WTC11 (cell line): ENCODE measurements at regions not wholly inside any gene's neighbourhood (a gene's known extent, or its start where the extent isn't known, plus 50 kb on each side); places are given as distances from the start of the nearest gene placed in this dataset.

Experiments
- ATAC-seq: fragments of 200-7000 bp; cut with Tn5 transposase; 2 replicates; pipeline ENCODE4 v1.10.0; 2021; ENCODE audit warnings: mild to moderate bottlenecking, moderate library complexity
- CTCF ChIA-PET: fragments of 300-600 bp; sonication (Branson Sonifier 250); formaldehyde crosslinking; loops from one replicate; lab custom pipeline; 2021; ENCODE audit warnings: antibody characterized with exemption; lab: Charles Lee
- POLR2A ChIA-PET: fragments of 350-600 bp; sonication (Branson Sonifier 250); formaldehyde crosslinking; loops from one replicate; lab custom pipeline; 2021; ENCODE audit warnings: antibody characterized with exemption; lab: Charles Lee
- DNase-seq: peaks from one replicate; pipeline ENCODE4 v3.0.0; 2021; ENCODE audit warnings: low spot score
- H3K27ac Mint-ChIP-seq: 2 replicates; pipeline ENCODE4 v1.8.0; 2021; ENCODE audit warnings: mixed read lengths
- H3K27me3 Mint-ChIP-seq: 2 replicates; pipeline ENCODE4 v1.8.0; 2021; ENCODE audit warnings: low read depth, mild to moderate bottlenecking, moderate library complexity, mixed read lengths
- H3K36me3 Mint-ChIP-seq: 2 replicates; pipeline ENCODE4 v1.8.0; 2021; ENCODE audit warnings: mixed read lengths
- H3K4me1 Mint-ChIP-seq: 2 replicates; pipeline ENCODE4 v1.8.0; 2022; ENCODE audit warnings: mixed read lengths
- H3K4me3 Mint-ChIP-seq: 2 replicates; pipeline ENCODE4 v1.8.0; 2021; ENCODE audit warnings: mild to moderate bottlenecking, moderate library complexity, mixed read lengths
- H3K9me3 Mint-ChIP-seq: 2 replicates; pipeline ENCODE4 v1.8.0; 2021; ENCODE audit warnings: mixed read lengths
- ATF1 ChIP-seq: sonication (generic); formaldehyde crosslinking; IDR thresholded peaks from 2 replicates; pipeline ENCODE4 v1.8.1; 2023; ENCODE audit warnings: mild to moderate bottlenecking, moderate library complexity, missing genetic modification reagents
- CREM ChIP-seq: sonication (generic); formaldehyde crosslinking; IDR thresholded peaks from 2 replicates; pipeline ENCODE4 v1.8.1; 2022; ENCODE audit warnings: mild to moderate bottlenecking, missing genetic modification reagents, moderate library complexity
- IRF2 ChIP-seq: sonication (generic); formaldehyde crosslinking; IDR thresholded peaks from 2 replicates; pipeline ENCODE4 v1.8.0; 2022; ENCODE audit warnings: low read depth, missing genetic modification reagents, borderline replicate concordance
- NR3C1 ChIP-seq: sonication (generic); formaldehyde crosslinking; conservative IDR thresholded peaks from 2 replicates; pipeline ENCODE4 v1.8.1; 2023; ENCODE audit warnings: low read depth, mild to moderate bottlenecking, missing genetic modification reagents
- OVOL2 ChIP-seq: fragments of 250-450 bp; sonication (Bioruptor Pico); IDR thresholded peaks from 2 replicates; pipeline ENCODE4 v1.9.0; 2021; ENCODE audit warnings: mild to moderate bottlenecking, borderline replicate concordance
- PRRX2 ChIP-seq: fragments of 250-450 bp; sonication (Bioruptor Pico); IDR thresholded peaks from 2 replicates; pipeline ENCODE4 v1.8.0; 2021; ENCODE audit warnings: mild to moderate bottlenecking
- SMAD4 ChIP-seq: sonication (generic); formaldehyde crosslinking; IDR thresholded peaks from 2 replicates; pipeline ENCODE4 v1.8.0; 2022; ENCODE audit warnings: mild to moderate bottlenecking, missing genetic modification reagents
- ZNF317 ChIP-seq: sonication (generic); formaldehyde crosslinking; IDR thresholded peaks from 2 replicates; pipeline ENCODE4 v1.8.1; 2023; ENCODE audit warnings: low read depth, mild to moderate bottlenecking, moderate library complexity, missing genetic modification reagents, borderline replicate concordance
- ZNF396 ChIP-seq: fragments of 250-450 bp; sonication (Bioruptor Pico); IDR thresholded peaks from 2 replicates; pipeline ENCODE4 v1.8.0; 2021; ENCODE audit warnings: mild to moderate bottlenecking, moderate library complexity, borderline replicate concordance
- ZSCAN18 ChIP-seq: fragments of 250-450 bp; sonication (Bioruptor Pico); IDR thresholded peaks from 2 replicates; pipeline ENCODE4 v2.1.2; 2022; ENCODE audit warnings: mild to moderate bottlenecking, moderate library complexity
- TF ChIP-seq, protein P1 (sequence below): sonication (generic); formaldehyde crosslinking; IDR thresholded peaks from 2 replicates; pipeline ENCODE4 v1.8.1; 2022; ENCODE audit warnings: low read depth, mild to moderate bottlenecking, moderate library complexity, missing genetic modification reagents, borderline replicate concordance
- TF ChIP-seq, protein P2 (sequence below): sonication (generic); formaldehyde crosslinking; IDR thresholded peaks from 2 replicates; pipeline ENCODE4 v1.8.0; 2022; ENCODE audit warnings: mild to moderate bottlenecking, missing genetic modification reagents
- TF ChIP-seq, protein P3 (sequence below): fragments of 250-450 bp; sonication (Bioruptor Pico); IDR thresholded peaks from 2 replicates; pipeline ENCODE4 v1.9.0; 2021; ENCODE audit warnings: mild to moderate bottlenecking
- TF ChIP-seq, protein P4 (sequence below): fragments of 200-600 bp; IDR thresholded peaks from 2 replicates; pipeline ENCODE4 v1.8.0; 2022; ENCODE audit warnings: antibody characterized with exemption
- TF ChIP-seq, protein P5 (sequence below): fragments of 250-450 bp; sonication (Bioruptor Pico); IDR thresholded peaks from 2 replicates; pipeline ENCODE4 v1.9.0; 2021; ENCODE audit warnings: mild to moderate bottlenecking
- TF ChIP-seq, protein P6 (sequence below): fragments of 250-450 bp; sonication (Bioruptor Pico); IDR thresholded peaks from 2 replicates; pipeline ENCODE4 v1.8.0; 2021; ENCODE audit warnings: mild to moderate bottlenecking
- TF ChIP-seq, protein P7 (sequence below): sonication (generic); formaldehyde crosslinking; conservative IDR thresholded peaks from 2 replicates; pipeline ENCODE4 v1.8.1; 2022; ENCODE audit warnings: mild to moderate bottlenecking, missing genetic modification reagents

- TF ChIP-seq CREM (CRISPR knock-in tag) (no peak), ZNF396 (CRISPR knock-in tag) (no peak)
- TF ChIP-seq, protein P1, sequence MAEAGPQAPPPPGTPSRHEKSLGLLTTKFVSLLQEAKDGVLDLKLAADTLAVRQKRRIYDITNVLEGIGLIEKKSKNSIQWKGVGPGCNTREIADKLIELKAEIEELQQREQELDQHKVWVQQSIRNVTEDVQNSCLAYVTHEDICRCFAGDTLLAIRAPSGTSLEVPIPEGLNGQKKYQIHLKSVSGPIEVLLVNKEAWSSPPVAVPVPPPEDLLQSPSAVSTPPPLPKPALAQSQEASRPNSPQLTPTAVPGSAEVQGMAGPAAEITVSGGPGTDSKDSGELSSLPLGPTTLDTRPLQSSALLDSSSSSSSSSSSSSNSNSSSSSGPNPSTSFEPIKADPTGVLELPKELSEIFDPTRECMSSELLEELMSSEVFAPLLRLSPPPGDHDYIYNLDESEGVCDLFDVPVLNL (CRISPR knock-in tag): no peak
- TF ChIP-seq, all 79 proteins: peak for 0
These were observed 683.4 kb downstream of the TMEM121 start (continued) for GRCh38 chr14:106209755-106210154.

DNA sequence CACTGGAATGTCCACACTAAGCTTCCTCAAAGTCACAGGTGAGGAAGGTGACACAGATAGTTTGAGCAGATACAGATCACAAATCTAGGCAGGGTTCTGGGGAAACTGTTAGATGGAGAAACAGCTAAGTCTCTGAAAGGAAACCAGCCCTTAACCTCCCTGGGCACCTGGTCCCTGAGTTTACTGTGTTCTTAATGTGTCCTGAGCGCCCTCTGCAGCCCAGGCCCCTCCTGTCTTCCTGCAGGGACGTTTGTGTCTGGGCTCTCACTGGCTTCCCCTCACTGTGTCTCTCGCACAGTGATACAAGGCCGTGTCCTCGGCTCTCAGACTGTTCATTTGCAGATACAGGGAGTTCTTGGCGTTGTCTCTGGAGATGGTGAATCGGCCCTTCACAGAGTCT lies 684.3 kb downstream of the TMEM121 start:
- Mint-ChIP-seq H3K9me3 (peaks cover 92% of the 10 kb centered on the region), H3K36me3 (peaks cover 90% of the 10 kb centered on the region), H3K4me3 (no peak overlapping the region), H3K27me3 (peaks cover 14% of the 10 kb centered on the region), H3K27ac (no peak overlapping the region), H3K4me1 (no peaks in the 10 kb centered on the region)
- ATAC-seq: no peak
- no peak for DNase-seq
- TF ChIP-seq PRRX2: no peak
- no peak for TF ChIP-seq SMAD4 (CRISPR knock-in tag)
- CTCF ChIA-PET: no interaction called here
- POLR2A ChIA-PET: no interaction called here

GRCh38 chr14:106211334-106211900 lies 685.0 kb downstream of the TMEM121 start:
- ATAC-seq: no peak
- Mint-ChIP-seq H3K27me3 (peaks cover 11% of the 10 kb centered on the region), H3K4me3 (no peak overlapping the region), H3K4me1 (no peaks in the 10 kb centered on the region), H3K27ac (no peak overlapping the region), H3K9me3 (peaks cover 95% of the 10 kb centered on the region), H3K36me3 (peaks cover 93% of the 10 kb centered on the region)
- CTCF ChIA-PET: no interaction called here
- POLR2A ChIA-PET: no interaction called here
- TF ChIP-seq, protein P2, sequence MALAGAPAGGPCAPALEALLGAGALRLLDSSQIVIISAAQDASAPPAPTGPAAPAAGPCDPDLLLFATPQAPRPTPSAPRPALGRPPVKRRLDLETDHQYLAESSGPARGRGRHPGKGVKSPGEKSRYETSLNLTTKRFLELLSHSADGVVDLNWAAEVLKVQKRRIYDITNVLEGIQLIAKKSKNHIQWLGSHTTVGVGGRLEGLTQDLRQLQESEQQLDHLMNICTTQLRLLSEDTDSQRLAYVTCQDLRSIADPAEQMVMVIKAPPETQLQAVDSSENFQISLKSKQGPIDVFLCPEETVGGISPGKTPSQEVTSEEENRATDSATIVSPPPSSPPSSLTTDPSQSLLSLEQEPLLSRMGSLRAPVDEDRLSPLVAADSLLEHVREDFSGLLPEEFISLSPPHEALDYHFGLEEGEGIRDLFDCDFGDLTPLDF (CRISPR knock-in tag): no peak
- TF ChIP-seq IRF2 (CRISPR knock-in tag): no peak
- no peak for TF ChIP-seq NR3C1 (CRISPR knock-in tag)
- TF ChIP-seq ATF1 (CRISPR knock-in tag): no peak
- TF ChIP-seq ZSCAN18: no peak
- TF ChIP-seq, protein P3, sequence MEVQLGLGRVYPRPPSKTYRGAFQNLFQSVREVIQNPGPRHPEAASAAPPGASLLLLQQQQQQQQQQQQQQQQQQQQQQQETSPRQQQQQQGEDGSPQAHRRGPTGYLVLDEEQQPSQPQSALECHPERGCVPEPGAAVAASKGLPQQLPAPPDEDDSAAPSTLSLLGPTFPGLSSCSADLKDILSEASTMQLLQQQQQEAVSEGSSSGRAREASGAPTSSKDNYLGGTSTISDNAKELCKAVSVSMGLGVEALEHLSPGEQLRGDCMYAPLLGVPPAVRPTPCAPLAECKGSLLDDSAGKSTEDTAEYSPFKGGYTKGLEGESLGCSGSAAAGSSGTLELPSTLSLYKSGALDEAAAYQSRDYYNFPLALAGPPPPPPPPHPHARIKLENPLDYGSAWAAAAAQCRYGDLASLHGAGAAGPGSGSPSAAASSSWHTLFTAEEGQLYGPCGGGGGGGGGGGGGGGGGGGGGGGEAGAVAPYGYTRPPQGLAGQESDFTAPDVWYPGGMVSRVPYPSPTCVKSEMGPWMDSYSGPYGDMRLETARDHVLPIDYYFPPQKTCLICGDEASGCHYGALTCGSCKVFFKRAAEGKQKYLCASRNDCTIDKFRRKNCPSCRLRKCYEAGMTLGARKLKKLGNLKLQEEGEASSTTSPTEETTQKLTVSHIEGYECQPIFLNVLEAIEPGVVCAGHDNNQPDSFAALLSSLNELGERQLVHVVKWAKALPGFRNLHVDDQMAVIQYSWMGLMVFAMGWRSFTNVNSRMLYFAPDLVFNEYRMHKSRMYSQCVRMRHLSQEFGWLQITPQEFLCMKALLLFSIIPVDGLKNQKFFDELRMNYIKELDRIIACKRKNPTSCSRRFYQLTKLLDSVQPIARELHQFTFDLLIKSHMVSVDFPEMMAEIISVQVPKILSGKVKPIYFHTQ (CRISPR knock-in tag): no peak
- TF ChIP-seq, protein P4, sequence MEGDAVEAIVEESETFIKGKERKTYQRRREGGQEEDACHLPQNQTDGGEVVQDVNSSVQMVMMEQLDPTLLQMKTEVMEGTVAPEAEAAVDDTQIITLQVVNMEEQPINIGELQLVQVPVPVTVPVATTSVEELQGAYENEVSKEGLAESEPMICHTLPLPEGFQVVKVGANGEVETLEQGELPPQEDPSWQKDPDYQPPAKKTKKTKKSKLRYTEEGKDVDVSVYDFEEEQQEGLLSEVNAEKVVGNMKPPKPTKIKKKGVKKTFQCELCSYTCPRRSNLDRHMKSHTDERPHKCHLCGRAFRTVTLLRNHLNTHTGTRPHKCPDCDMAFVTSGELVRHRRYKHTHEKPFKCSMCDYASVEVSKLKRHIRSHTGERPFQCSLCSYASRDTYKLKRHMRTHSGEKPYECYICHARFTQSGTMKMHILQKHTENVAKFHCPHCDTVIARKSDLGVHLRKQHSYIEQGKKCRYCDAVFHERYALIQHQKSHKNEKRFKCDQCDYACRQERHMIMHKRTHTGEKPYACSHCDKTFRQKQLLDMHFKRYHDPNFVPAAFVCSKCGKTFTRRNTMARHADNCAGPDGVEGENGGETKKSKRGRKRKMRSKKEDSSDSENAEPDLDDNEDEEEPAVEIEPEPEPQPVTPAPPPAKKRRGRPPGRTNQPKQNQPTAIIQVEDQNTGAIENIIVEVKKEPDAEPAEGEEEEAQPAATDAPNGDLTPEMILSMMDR: no peak
- no peak for TF ChIP-seq OVOL2
- TF ChIP-seq ZNF317 (CRISPR knock-in tag): no peak
- TF ChIP-seq, protein P5, sequence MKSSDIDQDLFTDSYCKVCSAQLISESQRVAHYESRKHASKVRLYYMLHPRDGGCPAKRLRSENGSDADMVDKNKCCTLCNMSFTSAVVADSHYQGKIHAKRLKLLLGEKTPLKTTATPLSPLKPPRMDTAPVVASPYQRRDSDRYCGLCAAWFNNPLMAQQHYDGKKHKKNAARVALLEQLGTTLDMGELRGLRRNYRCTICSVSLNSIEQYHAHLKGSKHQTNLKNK (CRISPR knock-in tag): no peak
- TF ChIP-seq, protein P6, sequence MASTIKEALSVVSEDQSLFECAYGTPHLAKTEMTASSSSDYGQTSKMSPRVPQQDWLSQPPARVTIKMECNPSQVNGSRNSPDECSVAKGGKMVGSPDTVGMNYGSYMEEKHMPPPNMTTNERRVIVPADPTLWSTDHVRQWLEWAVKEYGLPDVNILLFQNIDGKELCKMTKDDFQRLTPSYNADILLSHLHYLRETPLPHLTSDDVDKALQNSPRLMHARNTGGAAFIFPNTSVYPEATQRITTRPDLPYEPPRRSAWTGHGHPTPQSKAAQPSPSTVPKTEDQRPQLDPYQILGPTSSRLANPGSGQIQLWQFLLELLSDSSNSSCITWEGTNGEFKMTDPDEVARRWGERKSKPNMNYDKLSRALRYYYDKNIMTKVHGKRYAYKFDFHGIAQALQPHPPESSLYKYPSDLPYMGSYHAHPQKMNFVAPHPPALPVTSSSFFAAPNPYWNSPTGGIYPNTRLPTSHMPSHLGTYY (CRISPR knock-in tag): no peak
- TF ChIP-seq, protein P7, sequence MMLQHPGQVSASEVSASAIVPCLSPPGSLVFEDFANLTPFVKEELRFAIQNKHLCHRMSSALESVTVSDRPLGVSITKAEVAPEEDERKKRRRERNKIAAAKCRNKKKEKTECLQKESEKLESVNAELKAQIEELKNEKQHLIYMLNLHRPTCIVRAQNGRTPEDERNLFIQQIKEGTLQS (CRISPR knock-in tag): no peak
- DNase-seq: no peak
